ENCODE measurements at regions not wholly inside any gene's neighbourhood (a gene's known extent, or its start where the extent isn't known, plus 50 kb on each side); places are given as distances from the start of the nearest gene placed in this dataset.

DNA sequence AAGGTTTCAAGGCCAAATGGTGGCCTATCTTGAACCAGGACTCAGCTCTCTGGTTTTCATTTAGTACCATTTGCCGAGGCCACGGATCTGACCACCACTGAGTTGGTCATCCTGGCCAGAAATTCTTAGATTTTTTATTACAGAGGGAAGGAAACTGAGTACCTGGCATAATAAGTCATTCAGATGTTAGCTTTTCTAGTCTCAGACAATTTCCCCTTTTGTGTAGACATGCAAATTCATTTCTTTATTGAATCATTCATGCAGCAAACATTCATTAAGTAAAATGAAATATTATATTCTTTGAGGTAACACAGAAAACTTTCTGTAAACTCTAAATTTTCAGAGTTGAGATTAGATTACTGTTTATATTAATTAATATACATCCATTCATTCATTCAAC lies 223.7 kb downstream of the PDCD6IP start:
- H3K4me3 ChIP-seq = no peak overlapping the region
- no peaks in the 10 kb centered on the region for H3K9me3 ChIP-seq
- intact Hi-C loops (cut with DNase I) = no loop called here
- H3K4me1 ChIP-seq = peaks cover 0 to 2% of the 10 kb centered on the region in 2 donors
- no peak for TF ChIP-seq CTCF (IDR thresholded peaks at IDR 0.05)
- H3K36me3 ChIP-seq = no peaks in the 10 kb centered on the region
- H3K27ac ChIP-seq = no peak overlapping the region
- ATAC-seq = no peak
- no peaks in the 10 kb centered on the region for H3K27me3 ChIP-seq
- DNase-seq = no peak

DNA sequence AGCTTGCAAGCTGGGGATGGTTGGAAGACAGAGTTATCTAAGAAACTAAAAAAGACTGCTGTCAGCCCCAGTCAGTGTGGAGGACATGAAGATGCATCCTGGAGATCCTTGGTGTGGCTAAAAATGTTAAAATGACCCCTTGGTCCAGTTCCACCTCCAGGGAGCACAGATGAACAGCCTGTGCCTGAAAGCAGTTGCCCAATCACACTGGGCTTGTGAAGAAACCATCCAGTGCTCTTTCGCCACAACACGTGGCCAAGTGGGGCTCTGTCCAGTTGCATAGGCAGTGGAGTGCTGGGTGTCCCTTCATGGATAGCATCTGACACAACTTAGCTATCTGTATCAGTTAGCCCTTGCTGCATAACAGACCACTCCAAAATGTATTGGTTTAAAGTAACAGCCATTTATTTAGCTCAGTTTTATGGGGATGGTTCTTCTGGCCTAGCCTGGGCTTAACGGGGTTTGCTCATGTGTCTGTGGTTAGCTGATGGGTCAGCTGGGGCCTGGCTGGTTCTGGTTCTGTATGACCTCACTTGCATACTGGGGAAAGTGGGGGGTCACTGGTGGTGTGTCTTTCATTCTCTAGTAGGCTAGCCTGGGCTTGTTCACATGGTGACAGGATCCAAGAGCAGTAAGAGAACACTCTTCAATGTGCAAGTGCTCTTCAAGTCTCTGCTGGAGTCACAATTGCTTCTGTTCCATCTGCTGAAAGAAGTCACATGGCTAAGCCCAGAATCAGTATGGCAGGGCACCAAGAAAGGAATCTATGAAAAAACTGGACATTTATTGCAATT lies 226.2 kb downstream of the PDCD6IP start:
- no peaks in the 10 kb centered on the region for H3K27me3 ChIP-seq
- H3K9me3 ChIP-seq = no peaks in the 10 kb centered on the region
- no peaks in the 10 kb centered on the region for H3K36me3 ChIP-seq
- intact Hi-C loops (cut with DNase I) = no loop called here
- ATAC-seq (peak; percentile 79), DNase-seq (no peak)
- TF ChIP-seq CTCF (IDR thresholded peaks at IDR 0.05) = no peak
- H3K27ac ChIP-seq = no peak overlapping the region
- no peaks in the 10 kb centered on the region for H3K4me1 ChIP-seq
- H3K4me3 ChIP-seq = no peak overlapping the region

DNA sequence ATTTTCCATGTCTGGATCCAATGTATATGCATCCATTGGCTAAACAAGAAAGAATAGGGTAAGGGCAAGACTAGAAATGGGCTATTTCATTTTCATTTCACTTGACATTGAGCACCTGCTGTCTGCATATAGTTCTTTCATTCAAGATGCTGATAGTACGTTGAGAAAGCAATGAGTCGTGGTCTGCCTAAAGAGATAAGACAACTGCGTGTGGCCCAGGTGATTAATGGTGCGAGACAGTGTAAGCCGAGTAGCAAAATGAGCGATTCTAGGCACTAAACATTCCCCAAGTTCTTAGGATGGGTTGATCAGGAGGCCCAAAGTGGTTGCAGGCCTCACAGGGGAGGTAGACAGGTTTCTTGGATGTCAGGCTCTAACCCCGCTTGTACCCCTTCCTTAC lies 235.4 kb downstream of the PDCD6IP start:
- Histone ChIP-seq H3K9me3 (no peaks in the 10 kb centered on the region), H3K27ac (no peak overlapping the region), H3K27me3 (no peaks in the 10 kb centered on the region), H3K36me3 (no peaks in the 10 kb centered on the region), H3K4me1 (no peaks in the 10 kb centered on the region), H3K4me3 (no peak overlapping the region)
- intact Hi-C loops (cut with DNase I) = no loop called here
- no peak for TF ChIP-seq CTCF (IDR thresholded peaks at IDR 0.05)
- no peak for DNase-seq
- ATAC-seq = no peak

DNA sequence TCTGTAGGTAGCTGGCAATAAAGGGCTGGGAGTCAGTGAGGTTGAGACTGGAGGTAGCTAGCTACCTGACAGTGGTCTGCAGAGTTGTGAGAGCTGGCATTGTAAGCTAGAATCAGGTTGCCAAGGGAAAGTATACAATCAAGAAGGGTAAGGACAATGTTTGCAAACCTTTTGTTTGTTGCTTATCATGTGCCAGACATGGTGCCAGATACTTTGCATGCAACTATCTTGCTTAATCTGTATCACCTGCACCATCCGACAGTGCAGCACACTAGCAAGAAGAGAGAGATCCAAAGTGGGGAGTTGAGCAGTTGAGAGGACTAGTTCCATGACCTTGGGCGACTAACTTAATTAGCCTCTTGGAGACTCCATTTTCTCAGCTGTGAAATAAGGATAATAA lies 236.4 kb downstream of the PDCD6IP start:
- no peak for TF ChIP-seq CTCF (IDR thresholded peaks at IDR 0.05)
- DNase-seq (no peak), ATAC-seq (no peak)
- Histone ChIP-seq H3K4me1 (no peaks in the 10 kb centered on the region), H3K9me3 (no peaks in the 10 kb centered on the region), H3K27me3 (no peaks in the 10 kb centered on the region), H3K36me3 (no peaks in the 10 kb centered on the region), H3K27ac (no peak overlapping the region), H3K4me3 (no peak overlapping the region)
- intact Hi-C loops (cut with DNase I) = no loop called here

DNA sequence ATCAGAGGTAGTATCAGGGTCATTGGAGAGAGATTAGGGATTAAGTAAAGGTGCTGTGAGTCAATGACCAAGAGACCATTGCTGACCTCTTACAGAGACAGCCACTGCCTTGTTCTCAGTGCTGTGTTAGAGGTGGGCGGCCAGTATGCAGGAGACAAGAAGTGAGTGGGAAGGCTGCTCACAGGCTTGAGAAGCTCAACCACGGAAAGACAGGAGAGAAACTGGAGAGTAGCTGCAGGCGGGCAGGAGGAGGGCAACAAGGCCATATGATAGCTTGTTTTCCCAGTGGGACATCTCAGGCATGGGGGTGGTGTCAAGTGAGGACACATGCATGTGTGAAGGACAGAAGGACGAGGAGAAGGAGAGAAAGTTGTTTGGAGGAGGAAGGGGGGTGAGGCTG lies 237.3 kb downstream of the PDCD6IP start:
- ATAC-seq (no peak), DNase-seq (no peak)
- no peak overlapping the region for H3K4me3 ChIP-seq
- H3K27me3 ChIP-seq = no peaks in the 10 kb centered on the region
- H3K9me3 ChIP-seq = no peaks in the 10 kb centered on the region
- no peak overlapping the region for H3K27ac ChIP-seq
- H3K36me3 ChIP-seq = no peaks in the 10 kb centered on the region
- TF ChIP-seq CTCF (IDR thresholded peaks at IDR 0.05) = no peak
- H3K4me1 ChIP-seq = no peaks in the 10 kb centered on the region
- intact Hi-C loops (cut with DNase I) = no loop called here

Data from left lung (tissue), 4 donors.